ENCODE measurements at regions not wholly inside any gene's neighbourhood (a gene's known extent, or its start where the extent isn't known, plus 50 kb on each side); places are given as distances from the start of the nearest gene placed in this dataset.

- Histone ChIP-seq H2AFZ (ENCODE audit: low read depth, low read length, severe bottlenecking) (no peak overlapping the region), H3K36me3 (ENCODE audit: low read length) (no peaks in the 10 kb centered on the region), H3K9me3 (ENCODE audit: insufficient read depth, low read length) (no peaks in the 10 kb centered on the region), H3K4me3 (ENCODE audit: insufficient read depth, low read length, poor library complexity, severe bottlenecking) (no peak overlapping the region), H3K4me2 (ENCODE audit: low read depth, low read length, poor library complexity, severe bottlenecking) (no peak overlapping the region), H3K9me2 (replicated peaks; ENCODE audit: insufficient read depth, low read length) (no peaks in the 10 kb centered on the region), H3F3A (ENCODE audit: insufficient read depth) (no peaks in the 10 kb centered on the region), H4K20me1 (ENCODE audit: low read depth, low read length) (no peaks in the 10 kb centered on the region), H3K27me3 (ENCODE audit: low read length) (no peaks in the 10 kb centered on the region), H3K79me2 (ENCODE audit: insufficient read depth, low read length) (no peaks in the 10 kb centered on the region), H3K27ac (ENCODE audit: low read depth, low read length) (no peak overlapping the region), H3K9ac (ENCODE audit: low read length) (no peak overlapping the region)
- TF ChIP-seq EZH2phosphoT487 (conservative IDR thresholded peaks at IDR 0.05; ENCODE audit: low read length) (no peak), CTCF (IDR thresholded peaks at IDR 0.05; ENCODE audit: insufficient read depth, low read length, poor library complexity, severe bottlenecking) (no peak)
Observed at GRCh38 chr10:28215930-28216329, 86.9 kb downstream of the MPP7 start.

GRCh38 chr10:28214219-28214618 lies 88.6 kb downstream of the MPP7 start:
- TF ChIP-seq CTCF (IDR thresholded peaks at IDR 0.05; ENCODE audit: insufficient read depth, low read length, poor library complexity, severe bottlenecking), result no peak
- TF ChIP-seq EZH2phosphoT487 (conservative IDR thresholded peaks at IDR 0.05; ENCODE audit: low read length), result no peak
- no peaks in the 10 kb centered on the region for H3K27me3 ChIP-seq (ENCODE audit: low read length)
- H3K9ac ChIP-seq (ENCODE audit: low read length), result no peak overlapping the region
- H3K9me3 ChIP-seq (ENCODE audit: insufficient read depth, low read length), result no peaks in the 10 kb centered on the region
- no peaks in the 10 kb centered on the region for H3F3A ChIP-seq (ENCODE audit: insufficient read depth)
- no peaks in the 10 kb centered on the region for H3K36me3 ChIP-seq (ENCODE audit: low read length)
- no peak overlapping the region for H3K4me2 ChIP-seq (ENCODE audit: low read depth, low read length, poor library complexity, severe bottlenecking)
- no peaks in the 10 kb centered on the region for H3K9me2 ChIP-seq (replicated peaks; ENCODE audit: insufficient read depth, low read length)
- no peaks in the 10 kb centered on the region for H3K79me2 ChIP-seq (ENCODE audit: insufficient read depth, low read length)
- no peak overlapping the region for H3K4me3 ChIP-seq (ENCODE audit: insufficient read depth, low read length, poor library complexity, severe bottlenecking)
- H2AFZ ChIP-seq (ENCODE audit: low read depth, low read length, severe bottlenecking), result no peak overlapping the region
- no peaks in the 10 kb centered on the region for H4K20me1 ChIP-seq (ENCODE audit: low read depth, low read length)
- H3K27ac ChIP-seq (ENCODE audit: low read depth, low read length), result no peak overlapping the region

- Histone ChIP-seq H3K9me3 (ENCODE audit: insufficient read depth, low read length) (no peaks in the 10 kb centered on the region), H3K4me3 (ENCODE audit: insufficient read depth, low read length, poor library complexity, severe bottlenecking) (no peak overlapping the region), H3K9me2 (replicated peaks; ENCODE audit: insufficient read depth, low read length) (no peaks in the 10 kb centered on the region), H4K20me1 (ENCODE audit: low read depth, low read length) (no peaks in the 10 kb centered on the region), H3K4me2 (ENCODE audit: low read depth, low read length, poor library complexity, severe bottlenecking) (no peak overlapping the region), H3K27me3 (ENCODE audit: low read length) (no peaks in the 10 kb centered on the region), H2AFZ (ENCODE audit: low read depth, low read length, severe bottlenecking) (no peak overlapping the region), H3K36me3 (ENCODE audit: low read length) (no peaks in the 10 kb centered on the region), H3F3A (ENCODE audit: insufficient read depth) (no peaks in the 10 kb centered on the region), H3K9ac (ENCODE audit: low read length) (no peak overlapping the region), H3K79me2 (ENCODE audit: insufficient read depth, low read length) (no peaks in the 10 kb centered on the region), H3K27ac (ENCODE audit: low read depth, low read length) (no peak overlapping the region)
- TF ChIP-seq EZH2phosphoT487 (conservative IDR thresholded peaks at IDR 0.05; ENCODE audit: low read length), result no peak
- TF ChIP-seq CTCF (IDR thresholded peaks at IDR 0.05; ENCODE audit: insufficient read depth, low read length, poor library complexity, severe bottlenecking), result no peak
Observed at GRCh38 chr10:28211759-28212158, 91.1 kb downstream of the MPP7 start.

- Histone ChIP-seq H3K4me2 (ENCODE audit: low read depth, low read length, poor library complexity, severe bottlenecking) (no peak overlapping the region), H3K27me3 (ENCODE audit: low read length) (no peaks in the 10 kb centered on the region), H3F3A (ENCODE audit: insufficient read depth) (no peaks in the 10 kb centered on the region), H3K79me2 (ENCODE audit: insufficient read depth, low read length) (no peaks in the 10 kb centered on the region), H3K27ac (ENCODE audit: low read depth, low read length) (no peak overlapping the region), H3K9ac (ENCODE audit: low read length) (no peak overlapping the region), H3K9me2 (replicated peaks; ENCODE audit: insufficient read depth, low read length) (no peaks in the 10 kb centered on the region), H2AFZ (ENCODE audit: low read depth, low read length, severe bottlenecking) (no peak overlapping the region), H3K36me3 (ENCODE audit: low read length) (no peaks in the 10 kb centered on the region), H4K20me1 (ENCODE audit: low read depth, low read length) (no peaks in the 10 kb centered on the region), H3K9me3 (ENCODE audit: insufficient read depth, low read length) (no peaks in the 10 kb centered on the region), H3K4me3 (ENCODE audit: insufficient read depth, low read length, poor library complexity, severe bottlenecking) (no peak overlapping the region)
- TF ChIP-seq EZH2phosphoT487 (conservative IDR thresholded peaks at IDR 0.05; ENCODE audit: low read length), result no peak
- no peak for TF ChIP-seq CTCF (IDR thresholded peaks at IDR 0.05; ENCODE audit: insufficient read depth, low read length, poor library complexity, severe bottlenecking)
Observed at GRCh38 chr10:28207799-28208198, 95.1 kb downstream of the MPP7 start.
